ENCODE measurements at regions not wholly inside any gene's neighbourhood (a gene's known extent, or its start where the extent isn't known, plus 50 kb on each side); places are given as distances from the start of the nearest gene placed in this dataset.
"Not testable (repeated sequence)": the region's sequence is repeated elsewhere in the genome, so short reads cannot be mapped to it uniquely, and the experiment has no call there.

DNA sequence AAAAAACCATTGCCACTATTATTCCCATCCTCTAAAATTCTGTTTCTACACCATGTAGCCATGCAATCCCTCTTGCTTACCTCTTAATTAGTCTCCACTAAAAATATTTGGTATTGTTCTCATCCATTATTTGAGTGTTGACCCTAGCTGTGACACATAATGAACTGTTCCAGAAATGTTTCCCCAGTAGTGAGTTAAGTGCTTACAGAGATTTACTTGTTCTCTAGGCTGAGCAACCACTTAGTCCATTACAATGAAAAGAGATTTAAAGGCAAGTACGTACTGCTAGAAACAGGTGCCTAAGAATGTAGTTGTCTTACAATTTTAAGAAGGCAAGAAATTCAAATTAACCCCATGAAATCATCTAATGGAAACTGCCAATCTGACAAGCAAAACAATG lies 112.7 kb upstream of the PTPN13 start:
- DNase-seq (ENCODE audit: low spot score), result no peak

- no peak for DNase-seq (ENCODE audit: low spot score)
Observed at GRCh38 chr4:86482306-86483172, 111.6 kb upstream of the PTPN13 start.

GRCh38 chr4:86483173-86483490 lies 111.0 kb upstream of the PTPN13 start:
- no peak for DNase-seq (ENCODE audit: low spot score)

DNA sequence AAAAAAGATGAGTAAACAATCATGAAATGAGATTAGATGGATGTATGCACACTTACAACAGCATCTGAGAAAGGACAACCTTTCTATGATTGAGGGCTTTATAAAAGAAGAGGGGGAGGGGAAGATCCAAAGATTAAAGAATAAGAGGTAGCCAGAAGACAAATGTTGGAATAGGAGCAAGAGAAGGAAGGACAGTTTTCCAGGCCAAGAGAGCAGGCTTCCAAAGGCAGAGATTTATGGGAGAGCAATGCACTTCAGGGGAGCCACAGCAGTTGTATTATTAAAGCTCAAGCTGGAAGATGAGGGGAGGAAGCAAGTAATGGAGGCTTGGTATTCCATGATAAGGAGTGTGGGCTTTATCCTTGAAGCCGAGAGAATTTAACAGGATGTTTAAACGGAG lies 110.3 kb upstream of the PTPN13 start:
- DNase-seq (ENCODE audit: low spot score), result no peak

DNA sequence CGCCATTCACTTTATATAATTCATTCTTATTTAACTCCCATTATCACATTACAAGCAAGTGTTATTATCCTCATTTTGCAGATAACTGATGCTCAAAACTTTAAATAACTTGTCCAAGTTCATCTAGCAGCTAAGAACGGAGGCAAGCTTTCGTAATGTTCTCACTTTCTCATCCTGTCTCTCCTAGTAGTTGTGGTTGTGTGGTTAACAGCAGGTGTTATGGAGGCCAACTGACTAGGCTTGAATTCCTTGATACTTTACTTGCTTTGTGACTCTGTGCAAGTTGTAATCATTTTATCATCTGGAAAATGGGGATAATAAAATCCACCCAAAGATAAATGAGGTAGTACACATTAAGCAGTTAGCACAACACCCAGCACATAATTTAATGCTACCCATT lies 109.9 kb upstream of the PTPN13 start:
- DNase-seq (ENCODE audit: low spot score), result no peak

DNA sequence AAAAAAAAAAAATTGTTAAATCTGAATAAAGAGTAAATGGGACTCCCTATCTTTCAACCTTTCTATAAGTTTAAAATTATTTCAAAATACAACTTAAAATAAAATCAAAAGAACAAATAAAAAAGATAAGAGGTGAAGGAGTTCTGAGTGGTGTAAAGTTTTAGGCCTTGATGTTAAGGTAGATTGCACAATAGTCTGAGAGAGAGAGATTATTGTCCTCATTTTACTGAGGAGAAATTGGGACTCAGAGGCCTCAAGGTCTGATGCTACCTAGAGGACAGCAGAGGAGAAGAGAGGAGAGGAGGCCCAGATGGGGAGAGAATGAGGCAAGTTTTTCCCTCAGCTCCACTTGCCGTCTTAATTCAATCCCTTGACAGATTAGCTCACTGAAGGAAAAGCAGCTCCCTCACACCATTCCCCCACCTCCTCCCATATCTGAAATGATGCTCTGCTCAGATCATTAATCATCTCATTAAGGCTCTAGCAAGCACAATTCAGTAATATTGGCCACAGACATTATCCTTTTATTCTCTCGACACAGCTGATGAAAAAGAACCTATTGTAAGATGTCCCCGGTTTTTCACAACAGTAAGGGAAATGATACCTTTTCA lies 106.3 kb upstream of the PTPN13 start:
- DNase-seq (ENCODE audit: low spot score), result no peak

GRCh38 chr4:86493460-86493859 lies 100.7 kb upstream of the PTPN13 start:
- DNase-seq (ENCODE audit: low spot score), result peak; percentile 45

- peak; percentile 70 for DNase-seq (ENCODE audit: low spot score)
Observed at GRCh38 chr4:86496094-86497080, 97.7 kb upstream of the PTPN13 start.

GRCh38 chr4:86497131-86497530 lies 97.0 kb upstream of the PTPN13 start:
- peak; percentile 18 for DNase-seq (ENCODE audit: low spot score)

DNA sequence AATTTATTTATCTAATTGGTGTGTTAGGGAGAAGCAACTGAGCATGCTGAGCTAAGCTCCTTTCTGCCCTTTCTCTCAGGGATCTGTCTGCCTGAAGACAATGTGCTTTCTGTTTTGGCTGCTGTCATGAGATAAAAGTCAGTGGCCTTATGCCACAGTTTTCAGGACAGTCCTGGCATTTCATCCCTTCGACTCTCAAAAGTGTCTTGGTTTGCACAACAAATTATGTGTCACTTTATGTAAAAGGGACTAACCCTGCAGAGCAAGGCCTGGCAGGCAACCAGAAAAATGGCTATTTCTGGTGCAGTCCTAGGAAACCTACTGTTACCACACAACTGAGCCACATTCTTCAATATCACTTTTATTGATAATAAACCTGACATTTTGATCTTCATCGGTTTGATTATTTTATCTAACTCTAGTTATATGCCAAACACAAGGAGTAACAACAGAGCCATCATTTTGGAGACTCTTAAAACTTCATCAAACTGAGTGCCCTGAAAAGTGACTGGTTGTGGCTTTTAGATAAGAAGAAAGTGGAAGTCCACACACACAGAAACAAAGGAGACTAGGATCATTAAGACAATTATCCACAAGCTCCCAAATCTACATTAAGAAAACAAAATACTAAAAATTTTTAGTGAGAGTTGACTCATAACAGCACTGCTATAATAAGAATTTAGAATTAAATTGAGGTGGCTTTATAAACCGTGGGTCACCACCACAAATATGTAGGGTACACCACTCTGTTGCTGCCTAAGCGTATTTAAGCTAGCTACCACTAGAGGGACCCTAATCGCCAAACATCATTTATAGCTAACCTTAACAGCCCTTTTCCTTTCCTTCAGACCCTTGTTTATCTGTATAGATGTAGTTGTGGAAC lies 95.9 kb upstream of the PTPN13 start:
- peak; percentile 67 for DNase-seq (ENCODE audit: low spot score)

DNA sequence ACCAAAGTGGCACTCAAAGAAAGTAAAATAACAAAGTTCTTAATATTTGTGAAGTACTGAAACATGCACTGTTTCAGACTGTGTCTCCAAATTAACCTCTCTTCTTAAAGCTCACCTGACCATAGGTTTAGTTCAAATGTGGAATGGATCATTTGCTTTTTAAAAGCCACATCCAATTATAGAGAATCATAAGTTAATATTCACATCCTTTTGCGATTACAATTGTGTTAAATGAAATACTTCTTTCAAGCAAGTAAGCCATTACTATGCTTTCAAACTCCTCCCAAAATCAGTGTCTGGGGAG lies 95.3 kb upstream of the PTPN13 start:
- DNase-seq (ENCODE audit: low spot score), result no peak

DNA sequence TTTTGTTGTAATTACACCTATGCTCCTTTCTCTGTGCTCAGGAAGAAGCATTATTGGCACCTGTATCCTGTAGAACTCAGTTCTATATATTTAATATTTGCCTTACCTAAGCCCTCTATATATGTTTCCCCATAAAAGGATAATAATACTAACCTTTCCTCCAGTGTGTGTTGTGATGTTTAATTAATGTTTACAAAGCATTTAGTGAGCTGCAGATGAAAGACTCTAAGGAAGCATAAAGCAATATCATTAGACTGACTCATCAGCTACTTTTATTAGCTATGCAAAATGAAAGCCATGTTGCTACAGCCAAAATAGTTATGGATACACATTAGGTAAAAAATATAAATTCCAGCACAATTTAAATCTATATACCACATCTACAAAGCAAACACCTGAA lies 93.6 kb upstream of the PTPN13 start:
- no peak for DNase-seq (ENCODE audit: low spot score)

- no peak for DNase-seq (ENCODE audit: low spot score)
Observed at GRCh38 chr4:86502081-86502480, 92.0 kb upstream of the PTPN13 start.

DNA sequence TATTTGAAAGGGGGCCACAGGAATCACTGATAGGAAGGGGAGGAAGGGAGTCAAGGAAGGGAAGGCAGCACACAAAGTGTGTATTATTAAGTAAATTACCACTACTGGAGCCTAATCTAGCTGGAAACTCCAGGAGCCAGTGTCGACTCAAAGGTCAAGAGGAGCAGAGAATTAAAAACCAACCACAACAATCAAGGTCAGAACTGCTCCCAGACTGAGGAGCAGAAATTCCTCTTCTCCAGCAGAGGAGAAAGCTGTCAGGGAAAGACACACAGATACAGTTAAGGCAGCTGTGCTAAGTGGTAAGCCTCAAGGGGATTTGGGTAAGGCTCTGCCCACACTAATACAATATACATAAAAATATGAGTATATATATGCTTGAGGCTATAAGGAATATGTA lies 87.5 kb upstream of the PTPN13 start:
- no peak for DNase-seq (ENCODE audit: low spot score)

DNA sequence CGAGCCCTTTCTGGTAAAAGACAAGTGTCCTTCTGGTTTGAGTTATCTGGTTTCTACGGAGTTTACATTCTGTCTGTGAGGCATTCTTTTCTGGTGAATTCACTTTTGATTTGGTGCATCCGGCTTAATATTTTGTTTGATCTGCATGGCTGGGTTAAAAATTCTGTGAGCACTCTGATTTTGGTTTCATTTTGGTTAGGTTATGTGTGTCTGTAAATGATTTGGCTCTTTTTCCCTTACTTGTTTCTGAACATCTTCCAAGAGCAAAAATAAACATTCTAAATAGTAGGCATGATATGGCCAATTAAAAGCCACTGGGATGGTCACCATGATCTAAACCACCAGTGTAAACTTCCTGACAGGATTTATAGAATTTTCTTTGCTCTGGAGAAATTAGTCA lies 85.7 kb upstream of the PTPN13 start:
- peak; percentile 30 for DNase-seq (ENCODE audit: low spot score)

DNA sequence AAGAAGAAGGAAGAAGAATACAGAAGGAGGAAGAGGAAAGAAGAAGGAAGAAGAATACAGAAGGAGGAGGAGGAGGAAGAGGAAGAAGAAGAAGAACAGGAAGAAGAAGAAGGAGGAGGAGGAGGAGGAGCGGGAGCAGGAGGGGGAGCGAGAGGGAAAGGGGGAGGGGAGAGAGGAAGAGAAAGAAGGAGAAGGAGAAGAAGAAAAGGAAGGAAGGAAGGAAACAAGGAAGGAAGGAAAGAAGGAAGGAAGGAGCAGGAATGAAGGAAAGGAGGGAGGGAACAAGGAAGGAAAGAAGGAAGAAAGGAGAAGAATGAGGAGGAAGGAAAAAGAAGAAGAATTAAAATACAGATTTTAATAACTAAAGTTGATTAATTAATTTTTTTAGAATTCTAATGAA lies 82.5 kb upstream of the PTPN13 start:
- no peak for DNase-seq (ENCODE audit: low spot score)

DNA sequence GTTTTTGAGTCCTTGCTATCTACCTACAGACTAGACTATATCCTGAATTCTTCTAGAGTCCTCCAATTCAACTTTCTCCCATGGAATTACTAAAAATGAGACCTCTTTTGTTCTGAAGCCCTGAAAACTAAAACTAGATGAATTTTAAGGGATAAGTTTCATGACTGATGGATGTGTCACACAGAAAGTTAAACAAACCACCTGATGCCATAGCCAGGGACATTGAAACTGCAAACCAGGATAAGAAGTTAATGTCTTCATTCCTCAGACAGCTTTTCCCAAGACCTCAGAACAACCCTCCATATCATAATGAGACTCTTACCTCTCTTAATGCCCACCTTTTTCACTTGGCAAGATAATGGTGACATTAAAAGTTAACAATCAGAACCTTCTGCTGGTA lies 81.5 kb upstream of the PTPN13 start:
- DNase-seq (ENCODE audit: low spot score), result no peak

DNA sequence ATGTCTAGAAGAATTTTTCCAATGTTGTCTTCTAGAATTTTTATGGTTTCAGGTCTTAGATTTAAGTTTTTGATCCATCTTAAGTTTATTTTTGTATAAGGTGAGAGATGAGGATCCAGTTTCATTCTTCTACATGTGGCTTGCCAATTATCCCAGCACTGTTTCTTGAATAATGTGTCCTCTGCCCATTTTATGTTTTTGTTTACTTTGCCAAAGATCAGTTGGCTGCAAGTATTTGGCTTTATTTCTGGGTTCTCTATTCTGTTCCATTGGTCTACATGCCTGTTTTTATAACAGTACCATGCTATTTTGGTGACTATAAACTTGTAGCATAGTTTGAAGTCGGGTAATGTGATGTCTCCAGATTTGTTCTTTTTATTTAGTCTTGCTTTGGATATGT lies 78.2 kb upstream of the PTPN13 start:
- DNase-seq (ENCODE audit: low spot score), result not testable (repeated sequence)

DNA sequence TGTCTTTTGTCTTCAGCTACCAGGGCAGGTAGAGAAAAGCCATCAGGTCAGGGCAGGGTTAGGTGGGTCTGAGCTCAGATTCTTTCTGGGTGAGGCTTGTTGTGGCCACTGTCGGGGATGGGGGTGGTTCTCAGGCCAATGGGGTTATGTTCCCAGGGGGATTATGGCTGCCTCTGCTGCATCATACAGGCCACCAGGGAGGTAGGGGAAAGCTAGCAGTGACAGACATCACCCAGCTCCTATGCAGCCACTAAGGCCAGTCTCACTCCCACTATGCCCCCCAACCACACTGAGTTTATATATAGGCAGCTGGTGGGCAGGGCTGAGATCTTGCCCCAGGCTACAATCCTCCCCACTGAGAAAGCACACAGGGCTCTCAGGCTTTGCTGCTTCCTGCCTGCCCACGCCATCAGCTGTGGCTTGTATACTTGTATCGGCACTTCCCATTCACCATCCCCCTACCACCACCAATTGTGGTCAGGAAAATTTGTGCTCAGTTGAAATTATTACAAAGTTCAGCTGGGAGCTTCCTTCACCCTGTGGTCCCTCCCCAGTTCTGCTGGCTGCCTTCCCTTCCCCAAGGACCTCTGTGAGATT lies 72.6 kb upstream of the PTPN13 start:
- no peak for DNase-seq (ENCODE audit: low spot score)

- peak; percentile 28 for DNase-seq (ENCODE audit: low spot score)
Observed at GRCh38 chr4:86522349-86522748, 71.8 kb upstream of the PTPN13 start.

GRCh38 chr4:86523333-86523732 lies 70.8 kb upstream of the PTPN13 start:
- DNase-seq (ENCODE audit: low spot score), result no peak

Measured in AG20443 (cell line).